Bronchial epithelial cell (primary cell): ENCODE measurements at regions not wholly inside any gene's neighbourhood (a gene's known extent, or its start where the extent isn't known, plus 50 kb on each side); places are given as distances from the start of the nearest gene placed in this dataset.

Experiments
- DNase-seq: peaks from one replicate; pipeline ENCODE4 v3.0.0-alpha.2; 2010; ENCODE audit warnings: low read depth
- FAIRE-seq: peaks from 2 replicates; lab custom pipeline; 2011; peaks lifted over from hg19 to GRCh38; lab: Jason Lieb, UNC
- H3K27me3 ChIP-seq: 2 replicates; pipeline ENCODE4 v1.5.1; 2011; ENCODE audit warnings: low read length; ENCODE audit not compliant: control insufficient read depth, insufficient read depth
- H3K36me3 ChIP-seq: 2 replicates; pipeline ENCODE4 v1.5.1; 2011; ENCODE audit warnings: low read length; ENCODE audit not compliant: control insufficient read depth, insufficient read depth
- H3K4me3 ChIP-seq: 2 replicates; pipeline ENCODE4 v1.5.1; 2011; ENCODE audit warnings: mild to moderate bottlenecking, low read depth, low read length, control low read depth
- TF ChIP-seq, protein P1 (sequence below): IDR thresholded peaks from 2 replicates; pipeline ENCODE4 v1.5.1; 2011; ENCODE audit warnings: mild to moderate bottlenecking, moderate library complexity, low read length, control low read depth, inconsistent platforms; ENCODE audit not compliant: insufficient read depth, severe bottlenecking

- no peaks in the 10 kb centered on the region for H3K27me3 ChIP-seq
- DNase-seq: no peak
- TF ChIP-seq, protein P1, sequence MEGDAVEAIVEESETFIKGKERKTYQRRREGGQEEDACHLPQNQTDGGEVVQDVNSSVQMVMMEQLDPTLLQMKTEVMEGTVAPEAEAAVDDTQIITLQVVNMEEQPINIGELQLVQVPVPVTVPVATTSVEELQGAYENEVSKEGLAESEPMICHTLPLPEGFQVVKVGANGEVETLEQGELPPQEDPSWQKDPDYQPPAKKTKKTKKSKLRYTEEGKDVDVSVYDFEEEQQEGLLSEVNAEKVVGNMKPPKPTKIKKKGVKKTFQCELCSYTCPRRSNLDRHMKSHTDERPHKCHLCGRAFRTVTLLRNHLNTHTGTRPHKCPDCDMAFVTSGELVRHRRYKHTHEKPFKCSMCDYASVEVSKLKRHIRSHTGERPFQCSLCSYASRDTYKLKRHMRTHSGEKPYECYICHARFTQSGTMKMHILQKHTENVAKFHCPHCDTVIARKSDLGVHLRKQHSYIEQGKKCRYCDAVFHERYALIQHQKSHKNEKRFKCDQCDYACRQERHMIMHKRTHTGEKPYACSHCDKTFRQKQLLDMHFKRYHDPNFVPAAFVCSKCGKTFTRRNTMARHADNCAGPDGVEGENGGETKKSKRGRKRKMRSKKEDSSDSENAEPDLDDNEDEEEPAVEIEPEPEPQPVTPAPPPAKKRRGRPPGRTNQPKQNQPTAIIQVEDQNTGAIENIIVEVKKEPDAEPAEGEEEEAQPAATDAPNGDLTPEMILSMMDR: no peak
- no peak for FAIRE-seq
- no peaks in the 10 kb centered on the region for H3K36me3 ChIP-seq
- H3K4me3 ChIP-seq: no peak overlapping the region
Observed at GRCh38 chr5:33287242-33287641, 153.5 kb upstream of the TARS1 start.

GRCh38 chr5:33291216-33292000 is 149.4 kb upstream of the TARS1 start:
- Histone ChIP-seq H3K36me3 (no peaks in the 10 kb centered on the region), H3K27me3 (no peaks in the 10 kb centered on the region), H3K4me3 (no peak overlapping the region)
- no peak for DNase-seq
- TF ChIP-seq, protein P1: no peak
- peak; percentile 43 for FAIRE-seq

DNA sequence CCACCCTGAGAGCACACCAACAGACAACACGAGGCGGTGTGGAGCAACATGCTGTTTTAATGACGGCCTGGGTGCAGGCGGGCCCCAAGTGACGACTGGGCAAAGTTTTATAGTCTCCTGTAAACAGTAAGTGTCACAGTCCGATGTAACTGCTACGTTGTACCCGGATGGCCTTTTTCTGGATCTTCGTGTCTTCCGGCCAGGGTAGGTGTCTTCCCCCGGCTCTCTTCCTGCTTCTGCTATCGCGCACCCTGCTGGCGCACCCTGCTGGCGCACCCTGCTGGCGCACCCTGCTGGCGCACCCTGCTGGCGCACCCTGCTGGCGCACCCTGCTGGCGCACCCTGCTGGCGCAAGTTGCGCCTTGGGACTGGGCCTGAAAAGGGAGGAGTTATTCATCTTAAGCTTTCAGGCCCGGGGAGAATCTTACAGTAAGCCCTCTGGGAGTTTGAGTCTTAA is 143.0 kb upstream of the TARS1 start:
- H3K36me3 ChIP-seq: no peaks in the 10 kb centered on the region
- DNase-seq (no peak), FAIRE-seq (no peak)
- H3K27me3 ChIP-seq: no peaks in the 10 kb centered on the region
- TF ChIP-seq, protein P1: no peak
- H3K4me3 ChIP-seq: no peak overlapping the region

- H3K4me3 ChIP-seq: no peak overlapping the region
- FAIRE-seq (no peak), DNase-seq (peak; percentile 78)
- H3K36me3 ChIP-seq: no peaks in the 10 kb centered on the region
- TF ChIP-seq, protein P1: peak; percentile 51
- H3K27me3 ChIP-seq: no peaks in the 10 kb centered on the region
Observed at GRCh38 chr5:33299621-33300208, 141.1 kb upstream of the TARS1 start.

- FAIRE-seq: no peak
- Histone ChIP-seq H3K4me3 (no peak overlapping the region), H3K36me3 (no peaks in the 10 kb centered on the region), H3K27me3 (no peaks in the 10 kb centered on the region)
- TF ChIP-seq, protein P1: no peak
- peak; percentile 8 for DNase-seq
Observed at GRCh38 chr5:33300209-33300742, 140.5 kb upstream of the TARS1 start.
